A549 (cell line): ENCODE measurements at regions not wholly inside any gene's neighbourhood (a gene's known extent, or its start where the extent isn't known, plus 50 kb on each side); places are given as distances from the start of the nearest gene placed in this dataset.

ENCODE experiments used
- CTCF ChIP-seq: fragments of >200 bp; sonication (Bioruptor Twin); formaldehyde crosslinking; IDR thresholded peaks from 3 replicates; pipeline ENCODE4 v1.5.1; 2016
- ESRRA ChIP-seq: fragments of 150-350 bp; IDR thresholded peaks from 2 replicates; pipeline ENCODE4 v1.6.1; 2014; ENCODE audit warnings: mild to moderate bottlenecking, low read length, borderline replicate concordance
- MAFK ChIP-seq: fragments of 450-650 bp; IDR thresholded peaks from 2 replicates; pipeline ENCODE4 v1.6.1; 2014; ENCODE audit not compliant: partially characterized antibody
- MAZ ChIP-seq: fragments of 150-350 bp; IDR thresholded peaks from 2 replicates; pipeline ENCODE4 v1.6.1; 2014; ENCODE audit warnings: antibody characterized with exemption, low read depth, low read length, borderline replicate concordance
- POLR2A ChIP-seq: IDR thresholded peaks from 2 replicates; pipeline ENCODE4 v1.6.1; 2012; ENCODE audit warnings: mild to moderate bottlenecking, low read length
- POLR2AphosphoS2 ChIP-seq: conservative IDR thresholded peaks from 2 replicates; pipeline ENCODE4 v1.6.1; 2012; ENCODE audit warnings: low read length, improper control_type of control experiment, inconsistent platforms
- RAD21 ChIP-seq, 2 experiments: fragments of >200 bp in 1 of 2; sonication (Bioruptor Twin) in 1 of 2; formaldehyde crosslinking in 1 of 2; IDR thresholded peaks in 1 of 2; conservative IDR thresholded peaks in 1 of 2; 2 replicates in 1 of 2; 3 replicates in 1 of 2; pipeline ENCODE4 v1.6.1; 2012 to 2018; ENCODE audit warnings: inconsistent platforms in 1 of 2
- RFX5 ChIP-seq: fragments of 450-650 bp; IDR thresholded peaks from 2 replicates; pipeline ENCODE4 v1.7.1; 2014; ENCODE audit warnings: antibody characterized with exemption, mild to moderate bottlenecking, moderate library complexity
- RNF2 ChIP-seq: fragments of 200-600 bp; sonication (generic); IDR thresholded peaks from 2 replicates; pipeline ENCODE4 v1.6.1; 2016; ENCODE audit warnings: low read depth, mild to moderate bottlenecking, antibody characterized with exemption, moderate library complexity, borderline replicate concordance
- SREBF2 ChIP-seq: fragments of 450-650 bp; IDR thresholded peaks from 2 replicates; pipeline ENCODE4 v1.6.1; 2014; ENCODE audit warnings: mild to moderate bottlenecking, moderate library complexity

GRCh38 chr14:101090976-101091375, 187.5 kb upstream of the RTL1 start:
- TF ChIP-seq POLR2A (no peak), MAFK (no peak), RAD21 (conservative IDR thresholded peaks at IDR 0.05 in 1 of 2, IDR thresholded peaks at IDR 0.05 in 1 of 2) (no peak), CTCF (no peak), SREBF2 (no peak), RNF2 (no peak), ESRRA (no peak), RFX5 (no peak), POLR2AphosphoS2 (no peak), MAZ (no peak)
